ENCODE measurements at regions not wholly inside any gene's neighbourhood (a gene's known extent, or its start where the extent isn't known, plus 50 kb on each side); places are given as distances from the start of the nearest gene placed in this dataset.

GRCh38 chr5:135218486-135218755 is 180.6 kb downstream of the MACROH2A1 start:
- no peak for DNase-seq

- DNase-seq, result no peak
These were observed 181.2 kb downstream of the MACROH2A1 start for GRCh38 chr5:135217669-135218485.

GRCh38 chr5:135216471-135217343 is 182.3 kb downstream of the MACROH2A1 start:
- DNase-seq, result no peak

- no peak for DNase-seq
These were observed 181.8 kb upstream of the PITX1 start for GRCh38 chr5:135215617-135216470.

DNA sequence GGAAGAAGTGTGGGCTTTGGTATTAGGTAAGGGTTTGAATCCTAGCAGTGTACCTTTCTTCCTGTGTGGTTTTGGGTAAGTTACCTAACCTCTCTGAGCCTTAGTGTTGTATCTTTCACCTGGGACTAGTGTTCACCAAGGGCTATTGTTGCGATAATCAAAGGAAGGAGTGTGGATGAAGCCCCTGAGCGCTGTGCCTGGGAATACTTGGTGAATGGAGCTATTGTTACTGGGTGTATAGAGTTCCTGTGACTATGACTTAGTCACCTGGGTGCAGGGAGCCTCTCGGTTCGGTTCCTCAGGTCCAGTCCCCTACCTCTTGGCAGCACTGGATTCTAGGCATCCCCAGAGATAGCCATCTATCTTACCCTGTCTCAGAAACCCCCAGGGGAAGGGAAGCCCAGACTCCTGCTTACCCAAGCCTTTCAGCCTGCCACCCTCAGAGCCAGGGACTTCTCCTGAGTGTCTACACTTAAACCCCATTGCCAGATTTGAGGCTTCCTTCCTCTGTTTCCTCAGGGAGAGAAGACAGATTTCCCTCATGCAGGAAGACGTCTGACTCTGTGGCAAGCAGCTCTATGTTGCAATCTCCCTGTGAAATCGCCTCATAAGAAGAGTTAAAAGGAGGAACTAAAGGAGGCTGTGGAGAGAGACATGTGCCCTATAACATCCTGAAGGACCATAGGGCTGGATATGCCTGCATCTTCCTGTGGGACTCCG is 181.0 kb upstream of the PITX1 start:
- DNase-seq, result no peak

GRCh38 chr5:135213466-135214239 is 179.6 kb upstream of the PITX1 start:
- DNase-seq, result no peak

- no peak for DNase-seq
These were observed 179.0 kb upstream of the PITX1 start for GRCh38 chr5:135213027-135213386.

GRCh38 chr5:135212361-135213026 is 178.5 kb upstream of the PITX1 start:
- DNase-seq, result no peak

- no peak for DNase-seq
These were observed 177.8 kb upstream of the PITX1 start for GRCh38 chr5:135211791-135212190.

- no peak for DNase-seq
These were observed 177.2 kb upstream of the PITX1 start for GRCh38 chr5:135211083-135211790.

DNA sequence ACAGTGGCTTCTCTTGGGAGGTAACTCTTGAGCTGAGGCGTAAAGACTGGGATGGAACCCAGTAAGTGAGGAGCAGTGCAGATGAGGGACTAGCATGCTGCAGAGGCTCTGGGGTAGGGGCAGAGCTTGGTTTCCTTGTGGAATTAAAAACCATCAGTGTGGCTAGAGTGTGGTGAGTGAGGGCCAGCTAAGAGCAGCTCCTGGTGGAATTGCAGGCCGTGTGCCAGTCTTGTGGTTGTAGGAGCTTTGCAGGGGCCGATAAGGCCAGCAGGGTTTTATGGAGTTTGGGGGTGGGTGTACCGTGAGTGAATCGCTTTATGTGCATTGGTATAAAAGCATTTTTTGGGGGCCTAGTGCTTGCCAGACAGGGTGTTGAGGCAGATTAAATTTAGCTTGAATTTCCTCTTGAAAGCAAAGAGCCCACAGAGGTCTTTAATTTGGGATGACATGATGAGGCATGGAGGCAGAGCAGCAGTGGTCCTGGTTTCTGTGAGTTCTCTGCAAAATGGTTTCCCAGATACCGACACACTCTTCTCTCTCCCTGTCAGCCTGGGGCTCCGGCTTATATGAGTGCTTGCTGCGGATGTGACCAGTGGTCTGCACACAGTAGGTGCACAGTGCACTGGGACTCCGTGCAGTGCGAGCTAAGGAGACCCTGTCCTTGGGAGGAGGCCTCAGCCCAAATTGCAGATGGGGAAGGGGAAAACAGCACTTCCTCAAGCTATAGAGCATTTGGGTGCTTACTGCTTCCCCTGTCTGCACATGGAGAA is 176.4 kb upstream of the PITX1 start:
- no peak for DNase-seq

DNA sequence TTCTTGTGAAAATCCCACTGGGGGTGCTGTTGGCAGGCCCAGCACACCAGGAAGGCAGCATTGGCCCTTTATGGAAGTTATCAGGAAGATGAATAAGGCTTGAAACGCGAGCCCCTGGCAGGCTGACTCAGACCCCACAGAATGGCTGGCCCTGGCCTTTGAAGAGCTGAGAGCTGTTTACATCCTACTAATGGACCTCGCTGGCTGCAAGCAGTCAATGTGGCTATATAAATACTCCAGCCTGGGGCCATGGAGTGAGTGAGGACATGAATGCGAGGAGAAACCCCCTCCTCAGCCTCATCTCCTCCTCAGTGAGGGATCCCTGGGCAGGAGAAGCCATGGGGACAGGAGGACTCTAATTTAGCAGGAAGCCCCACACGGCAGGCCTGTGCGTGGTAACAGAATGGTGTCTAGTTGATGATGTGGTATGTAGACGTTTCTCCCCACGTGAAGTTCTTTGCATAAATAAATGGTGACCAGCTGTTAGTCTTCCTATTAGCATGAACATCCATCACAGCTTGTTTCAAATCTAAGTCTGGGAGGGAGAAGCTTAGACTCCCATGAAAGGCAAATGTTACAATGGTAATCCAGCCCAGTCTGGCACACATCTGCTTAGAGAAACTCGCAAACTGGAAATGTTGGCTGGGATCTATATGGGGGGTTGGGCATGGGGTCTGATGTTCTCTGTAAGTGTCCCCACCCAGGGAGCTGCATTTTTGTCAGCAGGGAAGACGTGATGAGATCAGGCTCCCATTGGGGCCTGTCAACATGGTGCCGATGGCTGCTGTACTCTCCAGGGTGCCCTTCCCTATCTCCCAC is 175.1 kb upstream of the PITX1 start:
- DNase-seq, result peak; percentile 95

GRCh38 chr5:135208555-135208902 is 174.5 kb upstream of the PITX1 start:
- no peak for DNase-seq

DNA sequence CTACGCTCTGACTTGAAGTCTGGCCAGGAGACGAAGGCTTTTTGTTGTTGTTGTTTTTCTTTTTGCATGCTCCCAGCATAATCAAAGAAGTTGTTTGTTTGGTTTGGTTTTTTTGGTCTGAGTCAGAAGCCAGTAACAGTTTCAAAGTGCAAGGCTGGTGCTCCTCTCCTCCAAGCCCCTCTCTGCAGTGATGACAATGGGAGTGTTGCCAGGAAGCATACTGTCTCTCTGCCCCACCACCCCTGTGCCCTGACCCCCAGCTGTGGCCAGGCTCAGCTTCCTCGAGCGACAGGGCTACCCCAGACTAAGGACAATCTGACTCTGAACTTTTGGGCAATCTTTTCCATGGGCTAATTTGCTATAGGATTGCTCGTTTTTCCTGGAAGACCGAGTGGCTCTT is 173.8 kb upstream of the PITX1 start:
- DNase-seq, result no peak

- DNase-seq, result no peak
These were observed 172.8 kb upstream of the PITX1 start for GRCh38 chr5:135206862-135207261.

DNA sequence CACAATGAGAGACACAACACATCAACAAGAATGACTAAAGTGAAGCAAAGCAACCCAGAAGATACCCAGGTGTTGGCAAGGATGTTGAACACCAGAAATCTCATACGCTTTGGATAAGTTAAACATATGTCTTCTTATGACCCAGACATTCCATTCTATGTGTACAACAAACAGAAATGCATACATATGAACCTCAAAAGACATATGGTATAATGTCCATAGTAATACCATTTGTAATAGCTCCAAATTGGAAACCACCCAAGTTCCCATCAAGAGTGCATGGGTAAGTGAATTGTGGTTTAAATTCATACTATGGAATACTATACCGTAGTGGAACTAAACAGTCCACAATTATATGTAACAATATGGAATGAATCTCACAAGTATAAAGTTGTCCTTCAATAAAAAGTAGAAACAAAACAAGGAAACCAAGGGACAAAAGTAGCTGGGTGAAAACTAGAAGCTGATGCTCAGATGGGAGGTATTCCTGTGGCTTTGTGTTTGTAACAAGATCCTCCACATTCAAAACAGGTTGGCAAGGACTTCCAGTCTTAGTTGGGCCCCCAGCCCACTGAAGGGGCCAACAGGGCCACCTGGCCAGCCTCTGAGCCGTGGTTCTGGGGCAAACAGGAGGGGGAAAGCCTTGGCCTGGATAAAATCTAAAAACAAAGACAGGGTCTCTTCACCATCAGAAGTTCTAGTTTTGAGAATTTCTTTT is 171.8 kb upstream of the PITX1 start:
- no peak for DNase-seq

DNA sequence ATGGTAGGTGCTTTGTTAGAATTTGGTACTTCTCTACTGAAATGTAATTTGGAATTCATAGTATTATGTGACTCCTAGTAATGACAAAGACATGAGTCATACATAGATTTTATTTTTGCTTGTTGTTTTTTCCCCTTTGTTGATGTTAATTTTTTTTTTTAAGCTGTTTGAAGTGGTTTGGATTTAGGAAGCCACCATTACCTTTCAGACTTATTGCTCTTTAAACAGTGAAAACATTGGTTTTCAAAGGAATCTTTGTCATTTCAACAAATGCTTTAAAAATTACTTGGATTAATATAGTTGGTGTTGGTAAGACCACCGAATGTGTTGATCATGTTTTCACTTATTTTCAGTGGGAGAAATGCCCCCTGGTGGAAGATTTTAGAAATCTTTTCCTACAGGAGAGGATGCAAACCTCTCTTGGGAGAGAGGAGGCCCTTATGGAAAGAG is 170.1 kb upstream of the PITX1 start:
- DNase-seq, result no peak

DNA sequence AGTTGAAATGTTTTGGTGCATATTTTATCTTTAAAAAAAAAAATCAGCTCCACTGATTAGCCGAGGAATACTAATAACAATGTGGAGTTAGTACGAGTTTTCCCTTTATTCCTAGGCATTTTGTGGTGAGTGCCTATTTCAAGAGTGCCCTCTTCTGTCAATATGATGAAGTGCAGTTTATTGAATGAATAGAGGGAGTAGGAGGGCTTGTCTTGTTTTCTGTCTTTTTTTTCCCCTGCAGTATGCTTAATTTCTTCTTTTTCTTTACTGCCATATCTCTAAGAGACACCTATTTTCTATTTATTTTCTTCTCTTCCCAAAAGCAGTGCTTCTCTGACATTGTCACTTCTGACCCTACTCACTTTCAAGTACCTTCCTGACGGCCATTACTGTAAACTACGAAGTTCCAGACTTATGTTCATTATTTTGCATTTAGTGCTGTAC is 169.6 kb upstream of the PITX1 start:
- DNase-seq, result no peak

Data from NCI-H226 (cell line).